ENCODE measurements at regions not wholly inside any gene's neighbourhood (a gene's known extent, or its start where the extent isn't known, plus 50 kb on each side); places are given as distances from the start of the nearest gene placed in this dataset.

GRCh38 chrX:99010957-99011356 is 1399.1 kb downstream of the PCDH19 start:
- H4K20me1 ChIP-seq (ENCODE audit: insufficient read depth) = no peaks in the 10 kb centered on the region
- H3K4me3 ChIP-seq (IDR thresholded peaks at IDR 0.05; ENCODE audit: insufficient read depth, low read depth, low read length) = no peak overlapping the region
- H3K4me2 ChIP-seq = no peak overlapping the region
- no peak overlapping the region for H3K9ac ChIP-seq
- no peaks in the 10 kb centered on the region for H3K79me2 ChIP-seq (ENCODE audit: insufficient read depth, low read depth)
- H3K4me1 ChIP-seq (ENCODE audit: low read depth, poor library complexity, severe bottlenecking) = no peaks in the 10 kb centered on the region
- no peak overlapping the region for H2AFZ ChIP-seq (ENCODE audit: low read depth)
- H3K27ac ChIP-seq = no peak overlapping the region
- TF ChIP-seq CTCF (conservative IDR thresholded peaks at IDR 0.05; ENCODE audit: low read depth, low read length) = no peak
- H3K27me3 ChIP-seq (ENCODE audit: insufficient read depth, low read depth) = no peaks in the 10 kb centered on the region
- H3K36me3 ChIP-seq (ENCODE audit: insufficient read depth) = no peaks in the 10 kb centered on the region

- Histone ChIP-seq H3K27ac (no peak overlapping the region), H3K4me3 (IDR thresholded peaks at IDR 0.05; ENCODE audit: insufficient read depth, low read depth, low read length) (no peak overlapping the region), H3K27me3 (ENCODE audit: insufficient read depth, low read depth) (no peaks in the 10 kb centered on the region), H3K4me1 (ENCODE audit: low read depth, poor library complexity, severe bottlenecking) (no peaks in the 10 kb centered on the region), H3K4me2 (no peak overlapping the region), H2AFZ (ENCODE audit: low read depth) (no peak overlapping the region), H3K9ac (no peak overlapping the region), H3K36me3 (ENCODE audit: insufficient read depth) (no peaks in the 10 kb centered on the region), H4K20me1 (ENCODE audit: insufficient read depth) (no peaks in the 10 kb centered on the region), H3K79me2 (ENCODE audit: insufficient read depth, low read depth) (no peaks in the 10 kb centered on the region)
- TF ChIP-seq CTCF (conservative IDR thresholded peaks at IDR 0.05; ENCODE audit: low read depth, low read length) = no peak
These were observed 1408.8 kb downstream of the PCDH19 start for GRCh38 chrX:99001286-99001685.

- Histone ChIP-seq H4K20me1 (ENCODE audit: insufficient read depth) (no peaks in the 10 kb centered on the region), H3K4me2 (no peak overlapping the region), H3K9ac (no peak overlapping the region), H3K4me3 (IDR thresholded peaks at IDR 0.05; ENCODE audit: insufficient read depth, low read depth, low read length) (no peak overlapping the region), H2AFZ (ENCODE audit: low read depth) (no peak overlapping the region), H3K79me2 (ENCODE audit: insufficient read depth, low read depth) (no peaks in the 10 kb centered on the region), H3K36me3 (ENCODE audit: insufficient read depth) (no peaks in the 10 kb centered on the region), H3K27me3 (ENCODE audit: insufficient read depth, low read depth) (no peaks in the 10 kb centered on the region), H3K4me1 (ENCODE audit: low read depth, poor library complexity, severe bottlenecking) (no peaks in the 10 kb centered on the region), H3K27ac (no peak overlapping the region)
- TF ChIP-seq CTCF (conservative IDR thresholded peaks at IDR 0.05; ENCODE audit: low read depth, low read length) = no peak
These were observed 1447.1 kb downstream of the PCDH19 start for GRCh38 chrX:98962996-98963395.

- Histone ChIP-seq H3K4me2 (no peak overlapping the region), H4K20me1 (ENCODE audit: insufficient read depth) (no peaks in the 10 kb centered on the region), H3K27ac (no peak overlapping the region), H3K36me3 (ENCODE audit: insufficient read depth) (no peaks in the 10 kb centered on the region), H2AFZ (ENCODE audit: low read depth) (no peak overlapping the region), H3K4me3 (IDR thresholded peaks at IDR 0.05; ENCODE audit: insufficient read depth, low read depth, low read length) (no peak overlapping the region), H3K4me1 (ENCODE audit: low read depth, poor library complexity, severe bottlenecking) (no peaks in the 10 kb centered on the region), H3K9ac (no peak overlapping the region), H3K27me3 (ENCODE audit: insufficient read depth, low read depth) (no peaks in the 10 kb centered on the region), H3K79me2 (ENCODE audit: insufficient read depth, low read depth) (no peaks in the 10 kb centered on the region)
- TF ChIP-seq CTCF (conservative IDR thresholded peaks at IDR 0.05; ENCODE audit: low read depth, low read length) = no peak
These were observed 1454.1 kb downstream of the PCDH19 start for GRCh38 chrX:98956014-98956413.

- H3K4me3 ChIP-seq (IDR thresholded peaks at IDR 0.05; ENCODE audit: insufficient read depth, low read depth, low read length) = no peak overlapping the region
- no peaks in the 10 kb centered on the region for H3K36me3 ChIP-seq (ENCODE audit: insufficient read depth)
- H3K4me2 ChIP-seq = no peak overlapping the region
- no peaks in the 10 kb centered on the region for H3K4me1 ChIP-seq (ENCODE audit: low read depth, poor library complexity, severe bottlenecking)
- no peak overlapping the region for H3K27ac ChIP-seq
- H3K27me3 ChIP-seq (ENCODE audit: insufficient read depth, low read depth) = no peaks in the 10 kb centered on the region
- TF ChIP-seq CTCF (conservative IDR thresholded peaks at IDR 0.05; ENCODE audit: low read depth, low read length) = no peak
- H3K9ac ChIP-seq = no peak overlapping the region
- H2AFZ ChIP-seq (ENCODE audit: low read depth) = no peak overlapping the region
- H3K79me2 ChIP-seq (ENCODE audit: insufficient read depth, low read depth) = no peaks in the 10 kb centered on the region
- H4K20me1 ChIP-seq (ENCODE audit: insufficient read depth) = no peaks in the 10 kb centered on the region
These were observed 1470.6 kb downstream of the PCDH19 start for GRCh38 chrX:98939456-98939855.

Measured in KMS-11 (cell line).